ENCODE measurements at regions not wholly inside any gene's neighbourhood (a gene's known extent, or its start where the extent isn't known, plus 50 kb on each side); places are given as distances from the start of the nearest gene placed in this dataset.

- Histone ChIP-seq H3K4me1 (ENCODE audit: control insufficient read depth, low read length) (no peaks in the 10 kb centered on the region), H3K27me3 (ENCODE audit: control insufficient read depth, low read length) (no peaks in the 10 kb centered on the region), H3K9me3 (ENCODE audit: control insufficient read depth, insufficient read depth, low read length) (no peaks in the 10 kb centered on the region), H3F3A (ENCODE audit: control insufficient read depth, insufficient read depth) (no peaks in the 10 kb centered on the region), H3K36me3 (ENCODE audit: control insufficient read depth, low read length) (no peaks in the 10 kb centered on the region), H4K20me1 (ENCODE audit: control insufficient read depth, insufficient read depth, low read depth, low read length) (no peaks in the 10 kb centered on the region), H3K79me2 (ENCODE audit: control insufficient read depth, low read length) (no peaks in the 10 kb centered on the region), H3K4me2 (ENCODE audit: low read length) (no peak overlapping the region), H3K9me2 (replicated peaks; ENCODE audit: control insufficient read depth, low read length) (no peaks in the 10 kb centered on the region), H3K27ac (ENCODE audit: low read depth, low read length) (no peak overlapping the region), H3K4me3 (ENCODE audit: low read length) (no peak overlapping the region)
- TF ChIP-seq EZH2phosphoT487 (IDR thresholded peaks at IDR 0.05; ENCODE audit: borderline replicate concordance, low read length) (no peak), CTCF (IDR thresholded peaks at IDR 0.05; ENCODE audit: low read depth, low read length, poor library complexity, severe bottlenecking) (no peak)
Observed at GRCh38 chr10:4643471-4643870, 182.5 kb upstream of the AKR1E2 start.

GRCh38 chr10:4639960-4640359 is 186.0 kb upstream of the AKR1E2 start:
- Histone ChIP-seq H3K79me2 (ENCODE audit: control insufficient read depth, low read length) (no peaks in the 10 kb centered on the region), H3K36me3 (ENCODE audit: control insufficient read depth, low read length) (no peaks in the 10 kb centered on the region), H3K27ac (ENCODE audit: low read depth, low read length) (no peak overlapping the region), H3K9me3 (ENCODE audit: control insufficient read depth, insufficient read depth, low read length) (no peaks in the 10 kb centered on the region), H3K27me3 (ENCODE audit: control insufficient read depth, low read length) (no peaks in the 10 kb centered on the region), H3F3A (ENCODE audit: control insufficient read depth, insufficient read depth) (no peaks in the 10 kb centered on the region), H3K4me2 (ENCODE audit: low read length) (no peak overlapping the region), H3K4me1 (ENCODE audit: control insufficient read depth, low read length) (no peaks in the 10 kb centered on the region), H3K9me2 (replicated peaks; ENCODE audit: control insufficient read depth, low read length) (no peaks in the 10 kb centered on the region), H3K4me3 (ENCODE audit: low read length) (no peak overlapping the region), H4K20me1 (ENCODE audit: control insufficient read depth, insufficient read depth, low read depth, low read length) (no peaks in the 10 kb centered on the region)
- no peak for TF ChIP-seq EZH2phosphoT487 (IDR thresholded peaks at IDR 0.05; ENCODE audit: borderline replicate concordance, low read length)
- no peak for TF ChIP-seq CTCF (IDR thresholded peaks at IDR 0.05; ENCODE audit: low read depth, low read length, poor library complexity, severe bottlenecking)

GRCh38 chr10:4638099-4638498 is 187.9 kb upstream of the AKR1E2 start:
- H3K36me3 ChIP-seq (ENCODE audit: control insufficient read depth, low read length) = no peaks in the 10 kb centered on the region
- H3K27me3 ChIP-seq (ENCODE audit: control insufficient read depth, low read length) = no peaks in the 10 kb centered on the region
- H3K9me2 ChIP-seq (replicated peaks; ENCODE audit: control insufficient read depth, low read length) = no peaks in the 10 kb centered on the region
- H3K79me2 ChIP-seq (ENCODE audit: control insufficient read depth, low read length) = no peaks in the 10 kb centered on the region
- H3K9me3 ChIP-seq (ENCODE audit: control insufficient read depth, insufficient read depth, low read length) = no peaks in the 10 kb centered on the region
- no peaks in the 10 kb centered on the region for H3F3A ChIP-seq (ENCODE audit: control insufficient read depth, insufficient read depth)
- H3K4me3 ChIP-seq (ENCODE audit: low read length) = no peak overlapping the region
- no peak overlapping the region for H3K4me2 ChIP-seq (ENCODE audit: low read length)
- TF ChIP-seq EZH2phosphoT487 (IDR thresholded peaks at IDR 0.05; ENCODE audit: borderline replicate concordance, low read length) = no peak
- no peaks in the 10 kb centered on the region for H3K4me1 ChIP-seq (ENCODE audit: control insufficient read depth, low read length)
- H4K20me1 ChIP-seq (ENCODE audit: control insufficient read depth, insufficient read depth, low read depth, low read length) = no peaks in the 10 kb centered on the region
- H3K27ac ChIP-seq (ENCODE audit: low read depth, low read length) = no peak overlapping the region

- Histone ChIP-seq H3K36me3 (ENCODE audit: control insufficient read depth, low read length) (no peaks in the 10 kb centered on the region), H3K4me2 (ENCODE audit: low read length) (no peak overlapping the region), H3K4me3 (ENCODE audit: low read length) (no peak overlapping the region), H3K27ac (ENCODE audit: low read depth, low read length) (no peak overlapping the region), H3K9me2 (replicated peaks; ENCODE audit: control insufficient read depth, low read length) (no peaks in the 10 kb centered on the region), H3F3A (ENCODE audit: control insufficient read depth, insufficient read depth) (no peaks in the 10 kb centered on the region), H3K9me3 (ENCODE audit: control insufficient read depth, insufficient read depth, low read length) (no peaks in the 10 kb centered on the region), H3K79me2 (ENCODE audit: control insufficient read depth, low read length) (no peaks in the 10 kb centered on the region), H4K20me1 (ENCODE audit: control insufficient read depth, insufficient read depth, low read depth, low read length) (no peaks in the 10 kb centered on the region), H3K27me3 (ENCODE audit: control insufficient read depth, low read length) (no peaks in the 10 kb centered on the region), H3K4me1 (ENCODE audit: control insufficient read depth, low read length) (no peaks in the 10 kb centered on the region)
- TF ChIP-seq CTCF (IDR thresholded peaks at IDR 0.05; ENCODE audit: low read depth, low read length, poor library complexity, severe bottlenecking) = no peak
- no peak for TF ChIP-seq EZH2phosphoT487 (IDR thresholded peaks at IDR 0.05; ENCODE audit: borderline replicate concordance, low read length)
Observed at GRCh38 chr10:4637657-4638056, 188.3 kb upstream of the AKR1E2 start.
